ENCODE measurements at regions not wholly inside any gene's neighbourhood (a gene's known extent, or its start where the extent isn't known, plus 50 kb on each side); places are given as distances from the start of the nearest gene placed in this dataset.

DNA sequence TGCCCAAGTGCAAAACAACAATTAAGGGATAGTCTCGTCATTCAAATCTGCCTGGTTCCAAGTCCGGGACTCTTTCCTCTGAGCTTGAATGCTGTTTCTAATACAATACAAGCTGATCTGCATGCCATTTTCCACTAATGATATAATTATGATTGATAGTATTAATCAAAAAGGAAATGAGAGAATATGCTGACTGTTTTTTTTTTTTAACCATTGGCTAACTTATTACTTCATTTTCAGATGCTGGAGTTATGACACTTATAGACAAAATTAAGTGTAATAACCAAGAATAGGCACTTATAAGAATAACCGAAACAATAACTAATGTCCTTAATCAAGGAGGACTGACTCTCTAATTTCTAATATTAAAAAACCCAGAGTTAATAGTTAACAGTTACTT, 343.6 kb downstream of the LPIN1 start:
- TF ChIP-seq GATA3 (IDR thresholded peaks at IDR 0.05; ENCODE audit: low read depth, low read length), result no peak
- no peak for TF ChIP-seq GATA2 (IDR thresholded peaks at IDR 0.05; ENCODE audit: low read depth, low read length)

DNA sequence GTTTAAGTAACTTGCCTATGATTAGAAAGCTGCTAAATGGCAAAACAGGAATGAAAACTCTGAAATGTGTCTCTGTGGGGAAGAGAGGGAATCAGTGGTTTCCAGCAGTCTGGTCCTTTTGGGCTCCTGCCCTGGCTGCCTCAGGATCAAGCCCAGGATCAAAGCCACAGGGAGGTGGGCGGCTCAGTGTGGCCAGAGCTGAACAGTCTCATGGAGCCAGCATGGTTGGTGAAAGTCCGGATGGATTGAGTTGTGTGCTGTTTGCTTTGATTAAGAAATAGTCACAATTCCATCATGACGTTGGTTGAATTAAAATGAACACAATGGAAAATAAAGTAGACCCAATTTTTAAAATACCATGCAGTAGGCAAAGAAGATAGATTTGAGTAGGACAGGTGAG, 344.2 kb downstream of the LPIN1 start:
- TF ChIP-seq GATA2 (IDR thresholded peaks at IDR 0.05; ENCODE audit: low read depth, low read length), result no peak
- no peak for TF ChIP-seq GATA3 (IDR thresholded peaks at IDR 0.05; ENCODE audit: low read depth, low read length)

DNA sequence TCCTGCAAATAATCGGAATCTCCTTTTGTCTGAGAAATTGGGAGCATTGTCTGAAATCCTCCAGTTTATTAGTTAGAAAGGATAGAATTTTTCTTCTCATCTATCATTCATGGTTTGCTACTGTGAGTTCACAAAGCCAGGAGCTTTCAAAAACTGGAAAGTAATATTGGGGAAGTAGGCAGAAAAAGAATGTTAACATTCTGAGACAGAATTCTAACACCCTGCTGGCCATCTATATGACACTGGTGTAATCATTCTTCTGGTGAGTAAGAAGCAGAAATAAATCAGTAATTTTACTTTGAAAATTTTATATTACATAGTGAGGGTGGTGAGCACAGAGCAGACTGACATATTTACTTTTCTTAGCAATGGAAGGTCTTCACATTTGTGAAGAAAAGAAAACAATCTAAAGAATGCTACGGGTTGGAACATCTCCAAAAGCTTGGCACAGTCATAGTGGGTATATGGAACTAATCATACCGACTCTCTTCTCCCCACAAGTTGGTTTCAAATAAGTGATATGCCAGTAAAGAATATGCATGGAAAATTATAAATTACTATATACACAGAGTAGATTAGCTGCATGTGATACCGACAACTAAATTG, 344.9 kb downstream of the LPIN1 start:
- no peak for TF ChIP-seq GATA3 (IDR thresholded peaks at IDR 0.05; ENCODE audit: low read depth, low read length)
- no peak for TF ChIP-seq GATA2 (IDR thresholded peaks at IDR 0.05; ENCODE audit: low read depth, low read length)

DNA sequence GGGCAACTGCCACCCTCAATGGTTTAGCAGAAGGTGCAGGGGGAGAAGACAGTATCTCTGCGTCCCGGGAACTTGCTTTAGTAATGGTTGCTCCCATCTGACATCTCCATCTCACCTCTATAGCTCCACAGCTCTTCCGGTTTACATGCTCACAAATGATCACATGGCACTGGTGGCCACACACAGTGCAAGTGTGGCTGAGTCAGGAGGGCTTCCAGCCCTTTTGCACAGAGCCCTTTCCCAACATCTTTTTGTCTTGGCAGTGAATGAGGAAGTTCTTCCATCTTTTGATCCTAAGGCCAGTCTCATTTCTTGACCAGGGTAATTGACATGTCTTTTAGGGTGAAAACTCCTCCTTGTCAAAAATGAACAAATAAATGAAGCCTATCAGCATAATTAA, 347.7 kb downstream of the LPIN1 start:
- TF ChIP-seq GATA3 (IDR thresholded peaks at IDR 0.05; ENCODE audit: low read depth, low read length), result no peak
- no peak for TF ChIP-seq GATA2 (IDR thresholded peaks at IDR 0.05; ENCODE audit: low read depth, low read length)

DNA sequence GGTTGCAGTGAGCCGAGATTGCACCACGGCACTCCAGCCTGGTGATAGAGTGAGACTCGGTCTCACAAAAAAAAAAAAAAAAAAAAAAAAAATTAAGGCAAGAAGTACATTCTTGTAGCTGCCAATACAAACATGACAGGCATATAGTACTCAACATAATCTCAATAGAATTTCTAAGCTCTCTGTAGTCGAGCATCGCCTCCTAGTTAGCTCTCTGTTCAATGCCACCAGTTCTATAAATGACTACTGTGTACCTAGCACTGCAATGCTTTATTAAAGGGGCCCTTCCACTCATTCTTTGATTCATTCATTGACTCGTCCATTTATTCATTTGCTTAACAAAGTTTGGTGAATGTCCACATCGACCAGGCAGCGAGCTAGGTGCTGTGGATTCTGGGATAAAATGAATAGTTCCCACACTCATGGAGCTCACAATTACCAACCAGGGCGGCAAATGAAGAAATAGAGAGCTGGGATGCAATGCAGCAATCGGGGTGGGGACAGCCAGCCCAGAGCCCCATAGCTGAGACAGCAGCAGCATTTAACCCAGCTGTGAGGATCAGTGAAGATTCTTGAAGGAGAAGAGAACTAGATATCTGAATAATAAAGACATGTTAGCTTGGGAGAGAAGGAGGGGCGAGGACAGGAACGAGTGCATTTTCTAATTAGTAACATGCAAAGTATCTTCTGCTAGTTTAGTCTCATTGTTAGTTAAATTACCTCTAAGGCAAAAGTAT, 349.8 kb downstream of the LPIN1 start:
- TF ChIP-seq GATA3 (IDR thresholded peaks at IDR 0.05; ENCODE audit: low read depth, low read length), result no peak
- TF ChIP-seq GATA2 (IDR thresholded peaks at IDR 0.05; ENCODE audit: low read depth, low read length), result no peak

DNA sequence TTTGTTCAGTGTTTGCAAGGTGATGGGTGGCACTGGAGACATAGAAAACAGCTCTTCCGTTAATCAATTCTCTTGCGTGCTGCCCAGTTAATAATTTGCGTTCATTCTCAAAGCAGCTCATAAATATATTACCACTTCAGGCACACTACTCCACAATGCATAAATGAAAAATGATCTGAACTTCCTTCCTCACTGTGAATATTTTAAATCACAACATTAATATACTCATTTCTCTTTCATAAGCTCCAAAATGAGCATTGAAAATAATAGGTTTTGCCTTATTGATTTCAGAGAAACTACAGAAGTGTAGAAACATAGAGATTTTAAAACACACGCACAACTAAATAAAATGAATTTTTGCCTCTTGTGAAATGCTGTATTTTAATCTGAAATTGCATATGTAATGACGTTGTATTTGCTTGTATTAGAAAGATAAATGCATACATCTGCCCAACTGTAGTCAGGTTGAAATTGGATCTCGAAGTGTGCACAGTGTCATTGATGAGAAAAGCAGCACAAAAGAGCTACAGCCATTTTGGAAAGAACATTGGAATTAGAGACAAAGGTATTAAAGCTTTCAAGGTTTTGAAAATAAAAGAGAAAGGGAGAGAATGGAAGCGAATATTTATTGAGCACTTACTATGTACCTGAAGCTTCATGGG, 350.5 kb downstream of the LPIN1 start:
- TF ChIP-seq GATA3 (IDR thresholded peaks at IDR 0.05; ENCODE audit: low read depth, low read length), result no peak
- TF ChIP-seq GATA2 (IDR thresholded peaks at IDR 0.05; ENCODE audit: low read depth, low read length), result no peak

DNA sequence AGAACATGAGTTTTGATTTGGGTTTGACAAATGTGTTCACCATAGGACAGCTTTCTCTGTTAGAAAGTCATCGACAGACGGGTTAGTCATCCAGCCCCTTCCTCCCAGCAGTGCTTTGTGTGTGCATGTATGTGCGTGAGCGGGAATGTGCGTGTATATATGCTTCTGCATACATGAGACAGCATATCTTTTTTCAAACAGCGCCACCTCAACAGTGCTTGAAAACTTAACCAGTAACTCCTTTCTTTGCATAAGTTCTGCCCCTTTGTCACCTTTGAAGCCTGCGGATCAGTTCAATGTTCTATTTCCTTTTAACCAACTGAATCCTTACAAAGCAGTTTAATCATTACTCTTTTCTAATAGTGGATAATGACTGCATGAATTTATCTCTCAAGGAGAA, 351.4 kb downstream of the LPIN1 start:
- TF ChIP-seq GATA3 (IDR thresholded peaks at IDR 0.05; ENCODE audit: low read depth, low read length), result no peak
- no peak for TF ChIP-seq GATA2 (IDR thresholded peaks at IDR 0.05; ENCODE audit: low read depth, low read length)

DNA sequence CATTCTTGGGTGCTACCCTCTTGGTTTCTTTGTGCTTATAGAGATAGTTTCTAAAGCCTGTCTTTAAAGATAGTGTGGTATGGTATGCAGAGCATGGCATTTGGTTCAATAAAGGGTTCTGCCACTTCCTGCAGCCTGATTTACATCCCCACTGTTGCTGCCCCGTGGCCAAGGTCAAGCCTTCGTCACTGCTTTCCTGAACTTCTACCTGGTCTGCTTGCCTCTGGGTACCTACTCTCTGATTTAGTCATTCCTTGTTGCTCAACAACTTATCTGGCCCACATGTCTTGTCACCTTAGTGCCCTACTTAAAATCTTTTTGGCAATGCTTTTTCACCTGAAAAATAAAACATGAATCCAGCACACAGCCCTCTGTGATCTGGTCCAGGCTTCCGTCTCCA, 352.9 kb downstream of the LPIN1 start:
- TF ChIP-seq GATA3 (IDR thresholded peaks at IDR 0.05; ENCODE audit: low read depth, low read length), result no peak
- TF ChIP-seq GATA2 (IDR thresholded peaks at IDR 0.05; ENCODE audit: low read depth, low read length), result no peak

DNA sequence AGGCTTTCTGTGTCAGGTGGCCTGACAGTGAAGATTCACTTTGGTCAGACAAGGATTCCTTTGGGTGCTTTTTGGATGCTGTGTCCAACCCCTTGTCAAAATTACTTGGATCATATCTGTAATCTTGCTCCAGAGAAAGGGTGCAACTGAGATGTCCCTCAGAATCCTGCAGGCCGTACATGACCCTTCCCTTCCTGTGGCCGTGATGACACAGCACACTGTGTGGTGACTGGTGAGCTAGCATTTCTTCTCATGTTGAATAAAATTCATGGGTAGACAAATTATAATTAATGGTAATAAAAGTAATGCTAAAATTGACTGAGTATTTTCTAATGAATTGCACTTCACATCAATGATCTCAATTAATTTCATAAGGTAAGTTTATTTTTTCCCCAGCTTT, 356.2 kb downstream of the LPIN1 start:
- TF ChIP-seq GATA2 (IDR thresholded peaks at IDR 0.05; ENCODE audit: low read depth, low read length) (no peak), GATA3 (IDR thresholded peaks at IDR 0.05; ENCODE audit: low read depth, low read length) (no peak)

DNA sequence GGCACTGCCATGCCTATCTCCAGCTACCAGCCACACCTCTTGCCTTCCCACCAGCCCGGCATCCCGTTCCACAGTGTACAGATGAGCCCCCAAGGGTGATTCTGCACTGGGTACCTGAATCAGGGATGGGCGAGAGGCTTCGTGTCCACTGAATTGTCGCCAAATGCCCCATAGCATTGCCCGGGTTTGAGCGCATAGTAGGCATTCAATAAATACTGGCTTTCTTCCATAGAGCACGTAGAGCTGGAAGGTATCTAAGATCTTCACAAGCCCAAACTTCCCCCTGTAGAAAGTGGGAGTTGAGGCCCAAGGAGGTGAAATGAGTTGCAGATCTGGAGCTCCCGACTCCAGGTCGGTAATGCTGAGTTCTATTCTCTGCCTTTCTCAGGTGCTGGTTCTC, 358.7 kb downstream of the LPIN1 start:
- TF ChIP-seq GATA2 (IDR thresholded peaks at IDR 0.05; ENCODE audit: low read depth, low read length) (no peak), GATA3 (IDR thresholded peaks at IDR 0.05; ENCODE audit: low read depth, low read length) (no peak)

DNA sequence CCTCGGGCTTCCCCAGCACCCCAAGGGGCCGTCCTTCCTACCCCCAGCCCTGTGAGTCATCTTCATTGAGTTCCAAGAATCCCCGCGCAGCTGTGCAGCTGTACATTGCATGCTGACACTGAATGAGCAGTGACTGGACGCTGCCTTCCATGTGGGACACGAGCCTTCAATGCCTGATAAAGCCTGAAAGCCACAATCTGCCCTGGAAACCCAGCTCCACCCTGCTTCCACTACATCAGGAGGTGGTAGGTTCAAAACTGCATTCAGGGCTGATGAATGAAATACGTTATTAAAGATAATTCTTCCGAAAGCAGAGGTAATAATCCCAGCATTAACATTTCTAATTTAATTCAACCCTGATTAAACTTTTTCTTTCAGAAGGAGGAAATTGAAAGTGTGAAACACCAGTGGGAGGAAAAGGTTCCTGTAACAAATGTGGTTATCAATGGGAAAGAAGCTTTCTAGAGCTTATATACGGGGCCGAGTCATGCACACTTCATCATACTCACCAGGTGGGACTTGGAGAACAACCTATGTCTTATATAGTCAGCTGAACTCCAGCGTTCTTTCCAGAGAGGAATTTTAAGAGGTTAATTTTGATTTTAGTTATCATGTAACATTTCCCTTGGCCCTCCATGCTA, 360.1 kb downstream of the LPIN1 start:
- TF ChIP-seq GATA2 (IDR thresholded peaks at IDR 0.05; ENCODE audit: low read depth, low read length), result no peak
- TF ChIP-seq GATA3 (IDR thresholded peaks at IDR 0.05; ENCODE audit: low read depth, low read length), result no peak

DNA sequence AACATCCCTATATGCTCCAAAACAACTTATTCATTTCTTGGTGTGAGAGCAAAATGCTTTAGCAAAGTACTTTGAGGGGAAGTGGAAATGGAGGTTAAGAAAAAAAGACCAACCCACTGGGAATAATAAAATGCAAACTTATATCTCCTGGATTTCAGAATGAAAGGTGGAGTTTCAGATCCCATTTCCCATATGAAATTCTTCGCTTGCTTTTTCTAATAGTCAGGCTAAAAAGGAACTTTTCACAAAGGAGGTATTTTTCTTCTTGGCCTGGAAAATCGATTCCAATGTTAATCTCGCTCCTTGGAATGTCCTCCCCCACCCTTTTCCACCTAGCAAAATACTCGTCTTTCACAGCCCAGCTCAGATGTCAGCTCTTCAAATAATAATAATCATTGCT, 360.9 kb downstream of the LPIN1 start:
- TF ChIP-seq GATA2 (IDR thresholded peaks at IDR 0.05; ENCODE audit: low read depth, low read length) (no peak), GATA3 (IDR thresholded peaks at IDR 0.05; ENCODE audit: low read depth, low read length) (no peak)

DNA sequence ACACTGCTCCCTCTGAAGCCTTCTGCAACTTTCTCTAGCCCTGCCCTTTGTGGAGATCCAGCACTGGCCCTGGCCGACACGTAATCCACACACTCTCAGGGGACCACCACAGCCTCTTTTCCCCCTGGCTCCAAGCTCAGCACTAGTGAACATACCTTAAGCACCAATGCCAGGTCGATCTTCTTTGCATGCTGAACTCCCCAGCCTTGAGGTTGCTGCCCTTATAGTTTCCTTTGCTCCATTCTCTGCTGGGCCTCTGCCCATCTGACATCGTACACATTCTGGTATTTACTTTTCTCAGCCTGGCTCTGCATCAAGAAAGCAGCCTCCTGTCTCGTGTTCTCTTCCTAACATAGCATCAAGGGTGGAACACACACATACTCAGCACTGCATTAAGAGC, 361.5 kb downstream of the LPIN1 start:
- TF ChIP-seq GATA2 (IDR thresholded peaks at IDR 0.05; ENCODE audit: low read depth, low read length), result no peak
- TF ChIP-seq GATA3 (IDR thresholded peaks at IDR 0.05; ENCODE audit: low read depth, low read length), result no peak

DNA sequence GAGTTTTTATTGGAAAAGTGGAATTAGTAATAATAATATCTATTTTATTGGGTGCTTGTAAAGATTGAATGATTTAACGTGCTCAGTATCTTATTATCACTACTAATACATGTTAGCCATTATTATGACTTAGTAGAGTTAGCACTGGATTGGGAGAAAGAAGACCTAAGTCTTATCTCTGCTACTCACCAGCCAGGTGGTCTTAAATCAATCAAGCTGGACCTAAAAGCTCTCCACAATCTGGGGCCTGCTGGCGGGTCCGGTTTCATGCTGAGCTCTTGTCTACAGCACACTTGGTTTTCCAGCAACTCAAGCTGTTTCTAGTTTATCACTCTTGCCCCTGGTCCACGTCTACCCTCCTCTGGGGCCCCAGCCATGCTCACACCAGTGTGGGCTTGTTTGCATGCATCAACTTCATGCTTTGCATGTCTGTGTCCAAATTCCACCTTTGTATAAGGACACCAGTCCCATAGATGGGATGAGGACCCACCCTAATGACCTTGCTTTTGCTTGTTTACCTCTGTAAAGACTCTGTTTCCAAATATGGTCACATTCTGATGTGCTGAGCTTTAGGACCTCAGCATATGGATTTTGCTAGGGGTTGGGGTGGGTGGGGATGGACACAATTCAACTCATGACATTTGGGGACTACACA, 363.1 kb downstream of the LPIN1 start:
- TF ChIP-seq GATA2 (IDR thresholded peaks at IDR 0.05; ENCODE audit: low read depth, low read length) (no peak), GATA3 (IDR thresholded peaks at IDR 0.05; ENCODE audit: low read depth, low read length) (no peak)

Measured in SH-SY5Y (cell line).